ENCODE measurements at regions not wholly inside any gene's neighbourhood (a gene's known extent, or its start where the extent isn't known, plus 50 kb on each side); places are given as distances from the start of the nearest gene placed in this dataset.

GRCh38 chr2:185428000-185428399 is 310.6 kb upstream of the FSIP2 start:
- DNase-seq = no peak
- Histone ChIP-seq H3K36me3 (replicated peaks in 1 of 2; ENCODE audit: control insufficient read depth in 1 of 2, insufficient read depth in 2 of 2, low read length in 2 of 2) (no peaks in the 10 kb centered on the region), H3K9me3 (replicated peaks in 1 of 2; ENCODE audit: control insufficient read depth in 1 of 2, insufficient read depth in 1 of 2, low read length in 2 of 2) (peaks cover 0 to 4% of the 10 kb centered on the region in 2 donors), H3K4me3 (replicated peaks in 1 of 3; ENCODE audit: low read depth in 2 of 3, low read length in 3 of 3) (no peak overlapping the region), H3K9ac (ENCODE audit: insufficient read depth, low read length, poor library complexity, severe bottlenecking) (no peak overlapping the region), H3K4me1 (ENCODE audit: control insufficient read depth in 1 of 2, insufficient read depth in 2 of 2, low read length in 2 of 2) (no peaks in the 10 kb centered on the region), H4K20me1 (ENCODE audit: insufficient read depth, low read length) (no peaks in the 10 kb centered on the region), H3K79me2 (ENCODE audit: insufficient read depth, low read length) (no peaks in the 10 kb centered on the region), H2AFZ (ENCODE audit: insufficient read depth, low read depth, low read length, poor library complexity, severe bottlenecking) (no peak overlapping the region), H3K4me2 (replicated peaks; ENCODE audit: extremely low read depth, low read length, poor library complexity, severe bottlenecking) (no peak overlapping the region), H3K27ac (ENCODE audit: low read depth in 1 of 2, low read length in 2 of 2) (no peak overlapping the region), H3K27me3 (ENCODE audit: control insufficient read depth in 2 of 2, insufficient read depth in 2 of 2, low read length in 2 of 2) (no peaks in the 10 kb centered on the region)
- Mint-ChIP-seq H3K27ac (no peak overlapping the region), H3K36me3 (no peaks in the 10 kb centered on the region), H3K4me3 (no peak overlapping the region), H3K4me1 (no peaks in the 10 kb centered on the region), H3K9me3 (peaks cover 0 to 6% (median 3%) of the 10 kb centered on the region in 7 donors), H3K27me3 (ENCODE audit: low read depth in 3 of 3) (no peaks in the 10 kb centered on the region)
- no CpG with 5 or more reads among the region's 1 CpG for WGBS (ENCODE audit: insufficient coverage)
- no peak for TF ChIP-seq CTCF (IDR thresholded peaks at IDR 0.05)
- intact Hi-C loops (cut with micrococcal nuclease) = no loop called here

GRCh38 chr2:185433824-185434223 is 304.8 kb upstream of the FSIP2 start:
- no peak overlapping the region for H3K4me3 Mint-ChIP-seq
- H3K4me2 ChIP-seq (replicated peaks; ENCODE audit: extremely low read depth, low read length, poor library complexity, severe bottlenecking) = no peak overlapping the region
- H4K20me1 ChIP-seq (ENCODE audit: insufficient read depth, low read length) = no peaks in the 10 kb centered on the region
- H3K9me3 Mint-ChIP-seq = peaks cover 0 to 8% (median 2%) of the 10 kb centered on the region in 7 donors
- no peaks in the 10 kb centered on the region for H3K36me3 Mint-ChIP-seq
- peaks cover 0 to 4% of the 10 kb centered on the region in 2 donors for H3K9me3 ChIP-seq (replicated peaks in 1 of 2; ENCODE audit: control insufficient read depth in 1 of 2, insufficient read depth in 1 of 2, low read length in 2 of 2)
- H3K9ac ChIP-seq (ENCODE audit: insufficient read depth, low read length, poor library complexity, severe bottlenecking) = no peak overlapping the region
- H3K36me3 ChIP-seq (replicated peaks in 1 of 2; ENCODE audit: control insufficient read depth in 1 of 2, insufficient read depth in 2 of 2, low read length in 2 of 2) = no peaks in the 10 kb centered on the region
- no peak overlapping the region for H3K27ac ChIP-seq (ENCODE audit: low read depth in 1 of 2, low read length in 2 of 2)
- no peak for TF ChIP-seq CTCF (IDR thresholded peaks at IDR 0.05)
- no peaks in the 10 kb centered on the region for H3K4me1 ChIP-seq (ENCODE audit: control insufficient read depth in 1 of 2, insufficient read depth in 2 of 2, low read length in 2 of 2)
- no peak overlapping the region for H3K27ac Mint-ChIP-seq
- no peaks in the 10 kb centered on the region for H3K27me3 ChIP-seq (ENCODE audit: control insufficient read depth in 2 of 2, insufficient read depth in 2 of 2, low read length in 2 of 2)
- no peaks in the 10 kb centered on the region for H3K4me1 Mint-ChIP-seq
- H2AFZ ChIP-seq (ENCODE audit: insufficient read depth, low read depth, low read length, poor library complexity, severe bottlenecking) = no peak overlapping the region
- no peak overlapping the region for H3K4me3 ChIP-seq (replicated peaks in 1 of 3; ENCODE audit: low read depth in 2 of 3, low read length in 3 of 3)
- H3K79me2 ChIP-seq (ENCODE audit: insufficient read depth, low read length) = no peaks in the 10 kb centered on the region
- H3K27me3 Mint-ChIP-seq (ENCODE audit: low read depth in 3 of 3) = peaks cover 0 to 2% (median 0%) of the 10 kb centered on the region in 3 donors
- DNase-seq = no peak
- intact Hi-C loops (cut with micrococcal nuclease) = no loop called here
